ENCODE measurements at regions not wholly inside any gene's neighbourhood (a gene's known extent, or its start where the extent isn't known, plus 50 kb on each side); places are given as distances from the start of the nearest gene placed in this dataset.

GRCh38 chr11:112728288-112728687 is 232.9 kb upstream of the NCAM1 start:
- intact Hi-C loops (cut with DNase I) = loop anchor here in 1 of 4 donors (10.0 kb wide), 1 partner anchor 947 kb away; no protein-coding TSS in a partner anchor
- H3K27ac ChIP-seq = no peak overlapping the region
- H3K4me3 ChIP-seq = no peak overlapping the region
- no peaks in the 10 kb centered on the region for H3K36me3 ChIP-seq
- WGBS, 3 donors = 88 to 91% (median 90%) methylated on average over 2 of the region's 2 CpGs
- no peaks in the 10 kb centered on the region for H3K4me1 ChIP-seq (ENCODE audit: insufficient read depth)
- no peaks in the 10 kb centered on the region for H3K9me3 ChIP-seq
- no peaks in the 10 kb centered on the region for H3K27me3 ChIP-seq
- no peak for TF ChIP-seq EP300 (IDR thresholded peaks at IDR 0.05)
- no peak for TF ChIP-seq POLR2A (IDR thresholded peaks at IDR 0.05)
- TF ChIP-seq CTCF (IDR thresholded peaks at IDR 0.05) = no peak
- no peak for DNase-seq

- Histone ChIP-seq H3K9me3 (no peaks in the 10 kb centered on the region), H3K4me1 (ENCODE audit: insufficient read depth) (no peaks in the 10 kb centered on the region), H3K4me3 (no peak overlapping the region), H3K36me3 (no peaks in the 10 kb centered on the region), H3K27me3 (no peaks in the 10 kb centered on the region), H3K27ac (no peak overlapping the region)
- intact Hi-C loops (cut with DNase I) = loop anchor here in 1 of 4 donors (10.0 kb wide), 1 partner anchor 946 kb away; no protein-coding TSS in a partner anchor
- 85 to 96% (median 94%) methylated on average over 4 of the region's 4 CpGs for WGBS, 3 donors
- TF ChIP-seq POLR2A (IDR thresholded peaks at IDR 0.05) = no peak
- TF ChIP-seq CTCF (IDR thresholded peaks at IDR 0.05) = no peak
- no peak for TF ChIP-seq EP300 (IDR thresholded peaks at IDR 0.05)
- DNase-seq = no peak
Measured at GRCh38 chr11:112728716-112729115, 232.5 kb upstream of the NCAM1 start.

- WGBS, 3 donors = 38 to 93% (median 47%) methylated on average over 5 of the region's 5 CpGs
- no peaks in the 10 kb centered on the region for H3K9me3 ChIP-seq
- no peak overlapping the region for H3K27ac ChIP-seq
- no peak overlapping the region for H3K4me3 ChIP-seq
- no peaks in the 10 kb centered on the region for H3K4me1 ChIP-seq (ENCODE audit: insufficient read depth)
- TF ChIP-seq POLR2A (IDR thresholded peaks at IDR 0.05) (no peak), EP300 (IDR thresholded peaks at IDR 0.05) (no peak), CTCF (IDR thresholded peaks at IDR 0.05) (no peak)
- H3K27me3 ChIP-seq = no peaks in the 10 kb centered on the region
- no peaks in the 10 kb centered on the region for H3K36me3 ChIP-seq
- no peak for DNase-seq
- intact Hi-C loops (cut with DNase I) = no loop called here
Measured at GRCh38 chr11:112730591-112730990, 230.6 kb upstream of the NCAM1 start.

GRCh38 chr11:112731538-112731937 is 229.7 kb upstream of the NCAM1 start:
- intact Hi-C loops (cut with DNase I) = no loop called here
- H3K9me3 ChIP-seq = no peaks in the 10 kb centered on the region
- H3K27ac ChIP-seq = no peak overlapping the region
- H3K36me3 ChIP-seq = no peaks in the 10 kb centered on the region
- 74 to 92% (median 85%) methylated on average over 2 of the region's 2 CpGs for WGBS, 3 donors
- TF ChIP-seq POLR2A (IDR thresholded peaks at IDR 0.05) (no peak), EP300 (IDR thresholded peaks at IDR 0.05) (no peak), CTCF (IDR thresholded peaks at IDR 0.05) (no peak)
- H3K4me1 ChIP-seq (ENCODE audit: insufficient read depth) = no peaks in the 10 kb centered on the region
- no peak overlapping the region for H3K4me3 ChIP-seq
- H3K27me3 ChIP-seq = no peaks in the 10 kb centered on the region
- DNase-seq = no peak

All from ovary (tissue), 7 donors.